DOHH2 (cell line): ENCODE measurements at regions not wholly inside any gene's neighbourhood (a gene's known extent, or its start where the extent isn't known, plus 50 kb on each side); places are given as distances from the start of the nearest gene placed in this dataset.
"Not testable (repeated sequence)": the region's sequence is repeated elsewhere in the genome, so short reads cannot be mapped to it uniquely, and the experiment has no call there.

ENCODE experiments used
- H3F3A ChIP-seq: fragments of 200-600 bp; sonication (generic), shearing (Covaris generic); 2 replicates; pipeline ENCODE4 v1.6.0; 2016; ENCODE audit warnings: antibody characterized with exemption, mild to moderate bottlenecking; ENCODE audit not compliant: control insufficient read depth, insufficient read depth
- H3K27ac ChIP-seq: fragments of 200-600 bp; sonication (generic); 2 replicates; pipeline ENCODE4 v1.5.1; 2014; ENCODE audit warnings: low read depth, mild to moderate bottlenecking, low read length, moderate library complexity
- H3K27me3 ChIP-seq: fragments of 200-600 bp; sonication (generic); 2 replicates; pipeline ENCODE4 v1.6.1; 2014; ENCODE audit warnings: mild to moderate bottlenecking, low read length, mixed read lengths; ENCODE audit not compliant: control insufficient read depth
- H3K36me3 ChIP-seq: fragments of 200-600 bp; sonication (generic); 2 replicates; pipeline ENCODE4 v1.6.1; 2014; ENCODE audit warnings: mild to moderate bottlenecking, low read length, moderate library complexity, mixed read lengths; ENCODE audit not compliant: control insufficient read depth
- H3K4me1 ChIP-seq: fragments of 200-600 bp; sonication (generic); 2 replicates; pipeline ENCODE4 v1.6.1; 2014; ENCODE audit warnings: mild to moderate bottlenecking, low read length, mixed read lengths; ENCODE audit not compliant: control insufficient read depth
- H3K4me2 ChIP-seq: fragments of 200-600 bp; sonication (generic); 2 replicates; pipeline ENCODE4 v1.6.0; 2014; ENCODE audit warnings: mild to moderate bottlenecking, low read length, moderate library complexity
- H3K4me3 ChIP-seq: fragments of 200-600 bp; sonication (generic); 2 replicates; pipeline ENCODE4 v1.5.1; 2014; ENCODE audit warnings: mild to moderate bottlenecking, low read length, mixed read lengths
- H3K79me2 ChIP-seq: fragments of 200-600 bp; sonication (generic); 2 replicates; pipeline ENCODE4 v1.6.1; 2014; ENCODE audit warnings: mild to moderate bottlenecking, low read length, mixed read lengths; ENCODE audit not compliant: control insufficient read depth
- H3K9me2 ChIP-seq: fragments of 200-600 bp; sonication (generic); replicated peaks from 2 replicates; pipeline ENCODE4 v1.6.1; 2014; ENCODE audit warnings: mild to moderate bottlenecking, low read length, mixed read lengths; ENCODE audit not compliant: control insufficient read depth
- H3K9me3 ChIP-seq: fragments of 200-600 bp; sonication (generic); 2 replicates; pipeline ENCODE4 v1.6.1; 2014; ENCODE audit warnings: antibody characterized with exemption, low read length, mixed read lengths; ENCODE audit not compliant: control insufficient read depth, insufficient read depth
- H4K20me1 ChIP-seq: fragments of 200-600 bp; sonication (generic); 2 replicates; pipeline ENCODE4 v1.6.0; 2014; ENCODE audit warnings: low read depth, mild to moderate bottlenecking, antibody characterized with exemption, low read length, moderate library complexity; ENCODE audit not compliant: control insufficient read depth, insufficient read depth
- EZH2phosphoT487 ChIP-seq: fragments of 200-600 bp; sonication (generic); IDR thresholded peaks from 2 replicates; pipeline ENCODE4 v1.6.1; 2017; ENCODE audit warnings: borderline replicate concordance, mild to moderate bottlenecking, antibody characterized with exemption, low read length, moderate library complexity, mixed read lengths
- TF ChIP-seq, protein P1 (sequence below): fragments of 200-600 bp; sonication (generic); IDR thresholded peaks from one replicate; pipeline ENCODE4 v1.5.1; 2014; ENCODE audit warnings: antibody characterized with exemption, mild to moderate bottlenecking, low read depth, low read length; ENCODE audit not compliant: poor library complexity, severe bottlenecking

DNA sequence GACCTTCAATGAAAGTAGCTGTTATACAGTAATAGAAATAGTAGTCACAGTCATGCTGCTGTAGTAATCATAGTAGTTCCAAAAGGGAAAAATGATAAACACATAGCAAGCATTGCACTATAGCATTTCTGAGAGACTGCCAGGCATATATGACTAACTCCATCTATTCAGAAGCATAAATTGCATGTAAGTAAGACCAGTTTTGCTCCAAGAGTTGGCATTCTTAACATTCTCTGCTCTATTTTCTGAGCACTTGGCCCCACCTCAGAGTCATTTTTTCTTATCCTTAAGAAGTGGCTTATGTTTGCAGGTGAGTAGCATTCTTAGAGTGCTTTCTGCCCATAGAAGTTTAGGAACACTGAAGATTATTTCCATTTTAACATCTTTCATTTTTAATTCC is 490.3 kb upstream of the TECRL start:
- H4K20me1 ChIP-seq: no peaks in the 10 kb centered on the region
- H3K36me3 ChIP-seq: no peaks in the 10 kb centered on the region
- no peak overlapping the region for H3K4me3 ChIP-seq
- no peak for TF ChIP-seq EZH2phosphoT487
- TF ChIP-seq, protein P1, sequence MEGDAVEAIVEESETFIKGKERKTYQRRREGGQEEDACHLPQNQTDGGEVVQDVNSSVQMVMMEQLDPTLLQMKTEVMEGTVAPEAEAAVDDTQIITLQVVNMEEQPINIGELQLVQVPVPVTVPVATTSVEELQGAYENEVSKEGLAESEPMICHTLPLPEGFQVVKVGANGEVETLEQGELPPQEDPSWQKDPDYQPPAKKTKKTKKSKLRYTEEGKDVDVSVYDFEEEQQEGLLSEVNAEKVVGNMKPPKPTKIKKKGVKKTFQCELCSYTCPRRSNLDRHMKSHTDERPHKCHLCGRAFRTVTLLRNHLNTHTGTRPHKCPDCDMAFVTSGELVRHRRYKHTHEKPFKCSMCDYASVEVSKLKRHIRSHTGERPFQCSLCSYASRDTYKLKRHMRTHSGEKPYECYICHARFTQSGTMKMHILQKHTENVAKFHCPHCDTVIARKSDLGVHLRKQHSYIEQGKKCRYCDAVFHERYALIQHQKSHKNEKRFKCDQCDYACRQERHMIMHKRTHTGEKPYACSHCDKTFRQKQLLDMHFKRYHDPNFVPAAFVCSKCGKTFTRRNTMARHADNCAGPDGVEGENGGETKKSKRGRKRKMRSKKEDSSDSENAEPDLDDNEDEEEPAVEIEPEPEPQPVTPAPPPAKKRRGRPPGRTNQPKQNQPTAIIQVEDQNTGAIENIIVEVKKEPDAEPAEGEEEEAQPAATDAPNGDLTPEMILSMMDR: no peak
- H3K4me2 ChIP-seq: no peak overlapping the region
- no peaks in the 10 kb centered on the region for H3K4me1 ChIP-seq
- no peaks in the 10 kb centered on the region for H3K79me2 ChIP-seq
- H3K27ac ChIP-seq: no peak overlapping the region
- H3K9me2 ChIP-seq: no peaks in the 10 kb centered on the region
- no peaks in the 10 kb centered on the region for H3K9me3 ChIP-seq
- no peaks in the 10 kb centered on the region for H3K27me3 ChIP-seq
- H3F3A ChIP-seq: no peaks in the 10 kb centered on the region

DNA sequence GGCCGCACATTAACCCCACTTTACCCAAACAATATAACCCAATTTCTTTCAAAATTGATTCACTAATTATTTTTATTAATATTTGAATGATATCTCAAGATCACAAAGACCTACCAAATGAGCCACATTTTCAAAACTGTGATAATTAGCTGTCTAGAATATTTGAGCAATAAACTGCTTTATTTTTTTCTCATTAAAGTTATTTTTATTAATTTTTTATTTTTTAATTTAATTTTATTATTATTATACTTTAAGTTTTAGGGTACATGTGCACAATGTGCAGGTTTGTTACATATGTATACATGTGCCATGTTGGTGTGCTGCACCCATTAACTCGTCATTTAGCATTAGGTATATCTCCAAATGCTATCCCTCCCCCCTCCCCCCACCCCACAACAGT is 489.8 kb upstream of the TECRL start:
- H3K27ac ChIP-seq, H3K4me3 ChIP-seq, H3K4me1 ChIP-seq, H3K9me2 ChIP-seq, H3K27me3 ChIP-seq, H3F3A ChIP-seq, H3K9me3 ChIP-seq, H3K36me3 ChIP-seq, H3K4me2 ChIP-seq, H3K79me2 ChIP-seq, H4K20me1 ChIP-seq: not testable (repeated sequence)

DNA sequence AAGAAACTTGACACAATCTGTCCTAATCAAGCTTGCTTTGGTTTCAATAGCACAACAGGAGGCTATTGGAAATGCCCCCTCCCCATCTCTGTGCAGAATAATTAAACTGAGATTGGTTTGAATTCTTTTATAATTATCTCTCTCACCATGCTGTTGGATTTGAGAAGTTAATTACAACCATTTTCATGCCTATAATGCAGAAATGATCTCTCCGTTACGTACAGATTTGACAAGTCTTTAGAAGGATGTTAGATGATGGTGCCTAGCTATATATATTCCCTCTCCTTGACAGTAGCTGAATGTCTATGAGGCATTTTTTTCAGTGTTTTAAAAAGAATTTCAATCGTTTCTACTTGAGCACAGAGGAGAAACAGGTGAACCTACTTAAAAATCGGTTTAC is 488.4 kb upstream of the TECRL start:
- no peaks in the 10 kb centered on the region for H3K79me2 ChIP-seq
- no peak overlapping the region for H3K4me2 ChIP-seq
- no peaks in the 10 kb centered on the region for H3F3A ChIP-seq
- no peaks in the 10 kb centered on the region for H4K20me1 ChIP-seq
- no peak for TF ChIP-seq EZH2phosphoT487
- TF ChIP-seq, protein P1: no peak
- no peak overlapping the region for H3K27ac ChIP-seq
- no peaks in the 10 kb centered on the region for H3K36me3 ChIP-seq
- H3K9me2 ChIP-seq: no peaks in the 10 kb centered on the region
- no peak overlapping the region for H3K4me3 ChIP-seq
- H3K4me1 ChIP-seq: no peaks in the 10 kb centered on the region
- H3K27me3 ChIP-seq: no peaks in the 10 kb centered on the region
- no peaks in the 10 kb centered on the region for H3K9me3 ChIP-seq

DNA sequence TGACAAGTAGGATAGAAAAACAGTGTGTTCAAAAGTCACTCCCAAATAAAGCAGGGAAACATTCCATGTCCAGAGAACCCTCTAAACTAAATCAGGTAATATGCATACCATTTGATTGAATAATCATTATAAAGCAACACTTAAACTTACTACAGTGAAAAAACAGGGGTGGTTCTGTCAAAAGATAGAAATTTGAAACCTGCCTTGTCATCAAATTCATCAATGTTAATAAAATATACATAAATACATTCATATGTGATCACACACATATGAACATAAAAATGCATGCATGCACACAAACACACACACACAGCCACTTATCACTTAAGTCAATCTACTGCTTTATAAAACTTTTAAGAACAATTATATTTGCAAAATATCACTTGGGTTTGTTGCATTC is 485.8 kb upstream of the TECRL start:
- Histone ChIP-seq H3K4me2 (no peak overlapping the region), H3K4me1 (no peaks in the 10 kb centered on the region), H3K79me2 (no peaks in the 10 kb centered on the region), H3F3A (no peaks in the 10 kb centered on the region), H3K4me3 (no peak overlapping the region), H3K9me2 (no peaks in the 10 kb centered on the region), H3K27me3 (no peaks in the 10 kb centered on the region), H4K20me1 (no peaks in the 10 kb centered on the region), H3K27ac (no peak overlapping the region), H3K9me3 (no peaks in the 10 kb centered on the region), H3K36me3 (no peaks in the 10 kb centered on the region)
- no peak for TF ChIP-seq EZH2phosphoT487
- TF ChIP-seq, protein P1: no peak
